Activated T-helper 2 cell treated with anti-CD3 and anti-CD28 coated beads, Interferon-gamma antibody, Interleukin-2, Interleukin-4, amounts not matched to agents 10 μg/mL and 5 μg/mL and 100 μg/mL, durations not matched to agents 14 hours and 24 hours and 36 hours (primary cell): ENCODE measurements at regions not wholly inside any gene's neighbourhood (a gene's known extent, or its start where the extent isn't known, plus 50 kb on each side); places are given as distances from the start of the nearest gene placed in this dataset.

Experiments
- DNase-seq: peaks from one replicate; pipeline ENCODE4 v3.0.0; 2021; ENCODE audit warnings: low spot score
- H3K27ac Mint-ChIP-seq: one replicate; pipeline ENCODE4 v1.8.0; 2021; ENCODE audit warnings: mixed read lengths
- H3K27me3 Mint-ChIP-seq: one replicate; pipeline ENCODE4 v1.8.0; 2021; ENCODE audit warnings: low read depth, mixed read lengths
- H3K36me3 Mint-ChIP-seq: one replicate; pipeline ENCODE4 v1.8.0; 2021; ENCODE audit warnings: low read depth, mixed read lengths
- H3K4me1 Mint-ChIP-seq: one replicate; pipeline ENCODE4 v1.8.0; 2021; ENCODE audit warnings: low read depth, mixed read lengths
- H3K4me3 Mint-ChIP-seq: one replicate; pipeline ENCODE4 v1.8.0; 2021; ENCODE audit warnings: low read depth, mild to moderate bottlenecking, moderate library complexity, mixed read lengths
- H3K9me3 Mint-ChIP-seq: one replicate; pipeline ENCODE4 v1.8.0; 2021; ENCODE audit warnings: mixed read lengths
- intact Hi-C: fragments of 100-400 bp; cut with micrococcal nuclease; formaldehyde crosslinking; loops from one replicate; pipeline ENCODE4 v1.15.1; 2023

- DNase-seq: no peak
- Mint-ChIP-seq H3K27me3 (no peaks in the 10 kb centered on the region), H3K27ac (no peak overlapping the region), H3K4me1 (no peaks in the 10 kb centered on the region), H3K4me3 (no peak overlapping the region), H3K9me3 (peaks cover 33% of the 10 kb centered on the region), H3K36me3 (no peaks in the 10 kb centered on the region)
- intact Hi-C loops: no loop called here
Measured at GRCh38 chr2:56693501-56693900, 509.7 kb downstream of the CCDC85A start.

DNA sequence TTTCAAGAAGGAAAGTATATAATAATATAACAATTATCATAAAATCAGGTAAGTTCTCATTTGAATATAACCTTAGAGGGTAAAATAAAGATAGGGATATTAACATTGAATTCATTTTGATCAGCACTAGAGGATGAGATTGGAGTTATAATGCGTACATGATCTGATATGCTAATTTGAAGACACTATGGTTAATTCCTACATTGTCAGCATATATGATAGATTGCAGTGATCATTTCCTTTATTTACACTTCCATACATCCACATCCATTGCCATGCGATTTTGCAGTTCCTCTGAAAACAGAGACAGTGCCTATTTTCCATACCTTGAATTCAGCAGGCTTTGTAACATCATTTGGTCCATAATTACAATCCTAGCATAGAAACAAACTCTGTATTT is 519.2 kb downstream of the CCDC85A start:
- no peaks in the 10 kb centered on the region for H3K36me3 Mint-ChIP-seq
- no peak overlapping the region for H3K4me3 Mint-ChIP-seq
- H3K27me3 Mint-ChIP-seq: no peaks in the 10 kb centered on the region
- intact Hi-C loops: no loop called here
- peaks cover 32% of the 10 kb centered on the region for H3K9me3 Mint-ChIP-seq
- no peaks in the 10 kb centered on the region for H3K4me1 Mint-ChIP-seq
- DNase-seq: no peak
- no peak overlapping the region for H3K27ac Mint-ChIP-seq

DNA sequence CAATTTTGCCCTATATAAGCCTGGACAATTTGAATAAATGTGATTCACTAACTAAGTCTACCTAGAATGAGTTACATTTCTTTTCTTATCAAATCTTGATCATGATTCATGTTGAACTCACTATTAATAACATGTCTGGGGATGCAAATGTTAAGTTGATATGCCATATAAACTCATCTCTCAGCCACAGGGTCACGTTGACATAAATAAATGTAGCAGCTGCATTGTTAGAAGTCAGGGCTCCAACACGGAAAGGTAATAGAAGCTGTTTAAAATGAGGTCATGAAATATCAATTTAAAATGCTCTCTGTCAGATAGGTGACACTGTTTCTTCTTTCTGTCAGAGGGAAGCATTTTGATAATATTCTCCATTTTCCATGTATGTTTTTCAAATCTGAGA is 521.9 kb downstream of the CCDC85A start:
- no peak for DNase-seq
- Mint-ChIP-seq H3K4me1 (no peaks in the 10 kb centered on the region), H3K27me3 (no peaks in the 10 kb centered on the region), H3K36me3 (no peaks in the 10 kb centered on the region), H3K4me3 (no peak overlapping the region), H3K27ac (no peak overlapping the region), H3K9me3 (peaks cover 20% of the 10 kb centered on the region)
- intact Hi-C loops: no loop called here

DNA sequence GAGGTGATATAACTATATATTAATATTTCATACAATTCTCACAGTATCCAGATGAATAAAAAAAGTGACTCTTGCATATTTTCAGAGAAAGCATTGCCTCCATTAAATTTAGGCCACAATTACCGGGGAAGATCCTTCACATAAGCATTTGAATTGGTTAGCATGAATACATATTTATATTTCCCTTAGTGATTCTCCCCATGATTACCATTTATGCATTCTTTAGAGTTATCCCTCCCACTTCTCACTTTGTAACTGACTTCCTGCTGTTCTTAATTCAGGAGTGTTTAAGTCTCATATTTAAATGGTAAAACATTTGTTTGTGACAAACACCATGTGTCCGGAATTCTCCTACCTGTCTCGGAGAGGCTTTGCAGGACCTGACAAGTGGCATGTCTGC is 523.4 kb downstream of the CCDC85A start:
- H3K4me1 Mint-ChIP-seq: no peaks in the 10 kb centered on the region
- no peak for DNase-seq
- H3K27me3 Mint-ChIP-seq: no peaks in the 10 kb centered on the region
- H3K9me3 Mint-ChIP-seq: peaks cover 24% of the 10 kb centered on the region
- H3K27ac Mint-ChIP-seq: no peak overlapping the region
- no peaks in the 10 kb centered on the region for H3K36me3 Mint-ChIP-seq
- no peak overlapping the region for H3K4me3 Mint-ChIP-seq
- intact Hi-C loops: no loop called here

- no peaks in the 10 kb centered on the region for H3K4me1 Mint-ChIP-seq
- no peak for DNase-seq
- no peaks in the 10 kb centered on the region for H3K27me3 Mint-ChIP-seq
- no peaks in the 10 kb centered on the region for H3K36me3 Mint-ChIP-seq
- no peak overlapping the region for H3K4me3 Mint-ChIP-seq
- intact Hi-C loops: no loop called here
- H3K9me3 Mint-ChIP-seq: peaks cover 27% of the 10 kb centered on the region
- no peak overlapping the region for H3K27ac Mint-ChIP-seq
Measured at GRCh38 chr2:56707650-56708049, 523.9 kb downstream of the CCDC85A start.

- no peak overlapping the region for H3K27ac Mint-ChIP-seq
- no peak overlapping the region for H3K4me3 Mint-ChIP-seq
- no peaks in the 10 kb centered on the region for H3K36me3 Mint-ChIP-seq
- no peaks in the 10 kb centered on the region for H3K4me1 Mint-ChIP-seq
- no peaks in the 10 kb centered on the region for H3K27me3 Mint-ChIP-seq
- intact Hi-C loops: no loop called here
- peaks cover 37% of the 10 kb centered on the region for H3K9me3 Mint-ChIP-seq
- no peak for DNase-seq
Measured at GRCh38 chr2:56709181-56709580, 525.4 kb downstream of the CCDC85A start.

GRCh38 chr2:56713161-56713676 is 529.4 kb downstream of the CCDC85A start:
- Mint-ChIP-seq H3K9me3 (peaks cover 42% of the 10 kb centered on the region), H3K4me3 (no peak overlapping the region), H3K36me3 (no peaks in the 10 kb centered on the region), H3K27me3 (no peaks in the 10 kb centered on the region), H3K4me1 (no peaks in the 10 kb centered on the region), H3K27ac (no peak overlapping the region)
- intact Hi-C loops: no loop called here
- no peak for DNase-seq

DNA sequence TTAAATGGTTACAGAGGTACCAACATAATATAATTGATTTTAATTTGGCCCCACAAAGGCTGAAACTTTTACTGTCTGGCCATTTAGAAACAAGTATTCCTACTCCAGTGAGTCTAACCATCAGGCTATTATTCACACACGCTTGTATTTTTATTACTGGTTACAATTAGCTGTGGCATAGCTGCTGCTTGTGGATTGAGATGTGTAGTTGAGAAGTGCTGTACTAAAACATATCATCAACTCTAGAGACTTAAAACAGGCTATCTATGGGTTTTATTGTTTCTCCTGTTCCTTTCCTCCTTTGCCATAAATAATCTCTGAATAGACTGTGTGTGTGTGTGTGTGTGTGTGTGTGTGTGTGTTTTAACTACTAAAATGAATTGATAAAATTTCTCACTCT is 530.2 kb downstream of the CCDC85A start:
- intact Hi-C loops: no loop called here
- Mint-ChIP-seq H3K27ac (no peak overlapping the region), H3K36me3 (no peaks in the 10 kb centered on the region), H3K9me3 (peaks cover 43% of the 10 kb centered on the region), H3K27me3 (no peaks in the 10 kb centered on the region), H3K4me3 (no peak overlapping the region), H3K4me1 (no peaks in the 10 kb centered on the region)
- DNase-seq: no peak

- Mint-ChIP-seq H3K36me3 (no peaks in the 10 kb centered on the region), H3K9me3 (peaks cover 42% of the 10 kb centered on the region), H3K4me3 (no peak overlapping the region), H3K27me3 (no peaks in the 10 kb centered on the region), H3K27ac (no peak overlapping the region), H3K4me1 (no peaks in the 10 kb centered on the region)
- DNase-seq: no peak
- intact Hi-C loops: no loop called here
Measured at GRCh38 chr2:56714400-56714799, 530.6 kb downstream of the CCDC85A start.

DNA sequence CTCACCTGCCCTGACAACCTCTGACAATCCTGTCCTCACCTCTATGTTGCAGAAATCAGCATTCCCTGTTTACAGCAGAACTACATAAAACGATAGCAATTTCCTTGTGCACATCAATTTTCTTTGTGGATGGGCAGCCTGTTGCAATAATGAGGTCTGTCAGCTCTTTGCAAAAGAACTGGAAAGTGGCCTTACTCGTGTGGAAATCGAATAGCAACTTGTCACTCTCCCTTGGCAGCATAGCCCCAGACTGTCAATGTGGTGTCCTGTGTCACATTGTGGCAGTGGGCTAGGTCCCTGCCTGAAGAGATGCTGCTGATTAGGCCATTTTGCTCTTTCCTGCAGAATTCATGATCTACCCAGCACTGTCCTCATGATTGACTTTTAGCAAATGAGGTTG is 531.9 kb downstream of the CCDC85A start:
- Mint-ChIP-seq H3K4me3 (no peak overlapping the region), H3K27ac (no peak overlapping the region), H3K9me3 (peaks cover 49% of the 10 kb centered on the region), H3K4me1 (no peaks in the 10 kb centered on the region), H3K36me3 (no peaks in the 10 kb centered on the region), H3K27me3 (no peaks in the 10 kb centered on the region)
- DNase-seq: no peak
- intact Hi-C loops: no loop called here

DNA sequence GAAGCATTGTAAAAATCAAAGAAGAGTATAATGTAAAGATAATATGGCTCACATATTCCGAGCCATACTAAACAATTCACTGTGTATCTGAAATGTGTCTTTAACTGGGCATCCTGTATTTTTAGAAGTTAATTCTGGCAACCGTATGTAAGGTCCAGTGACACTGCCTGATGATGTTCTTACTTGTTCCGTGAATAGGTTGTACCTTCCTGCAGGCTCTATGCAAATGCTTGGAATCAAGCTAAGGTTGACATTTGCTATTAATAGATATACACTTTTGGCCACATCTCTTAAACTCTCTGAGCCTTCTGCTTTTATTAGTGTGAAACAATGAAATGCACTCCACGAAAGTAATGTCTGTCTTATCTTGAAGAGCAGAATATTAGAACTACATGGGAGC is 534.6 kb downstream of the CCDC85A start:
- no peak overlapping the region for H3K4me3 Mint-ChIP-seq
- no peak overlapping the region for H3K27ac Mint-ChIP-seq
- no peaks in the 10 kb centered on the region for H3K36me3 Mint-ChIP-seq
- peaks cover 43% of the 10 kb centered on the region for H3K9me3 Mint-ChIP-seq
- H3K4me1 Mint-ChIP-seq: no peaks in the 10 kb centered on the region
- no peak for DNase-seq
- H3K27me3 Mint-ChIP-seq: no peaks in the 10 kb centered on the region
- intact Hi-C loops: no loop called here

- Mint-ChIP-seq H3K36me3 (no peaks in the 10 kb centered on the region), H3K27ac (no peak overlapping the region), H3K27me3 (no peaks in the 10 kb centered on the region), H3K9me3 (peaks cover 33% of the 10 kb centered on the region), H3K4me1 (no peaks in the 10 kb centered on the region), H3K4me3 (no peak overlapping the region)
- no peak for DNase-seq
- intact Hi-C loops: no loop called here
Measured at GRCh38 chr2:56729212-56729611, 545.4 kb downstream of the CCDC85A start.

DNA sequence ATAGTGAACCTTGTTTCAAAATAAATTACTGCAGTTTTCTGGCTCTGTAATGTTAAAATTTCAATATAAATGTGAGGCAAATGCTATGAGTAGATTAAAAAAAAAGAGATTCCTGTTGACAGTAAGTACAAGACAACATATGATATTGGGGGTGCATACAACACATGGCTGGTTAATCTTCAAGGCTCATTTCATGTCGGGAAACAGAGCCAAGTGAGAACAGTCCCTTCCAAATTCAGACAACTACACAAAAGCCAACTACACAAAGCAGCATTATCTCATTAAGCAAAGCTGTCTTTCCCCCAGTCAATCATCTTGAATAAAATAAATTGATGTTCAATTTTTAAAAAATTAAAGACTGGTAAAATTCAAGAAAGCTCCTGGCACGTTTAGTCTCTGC is 549.2 kb downstream of the CCDC85A start:
- H3K9me3 Mint-ChIP-seq: peaks cover 11% of the 10 kb centered on the region
- no peaks in the 10 kb centered on the region for H3K27me3 Mint-ChIP-seq
- no peak overlapping the region for H3K27ac Mint-ChIP-seq
- H3K4me1 Mint-ChIP-seq: no peaks in the 10 kb centered on the region
- intact Hi-C loops: no loop called here
- no peak overlapping the region for H3K4me3 Mint-ChIP-seq
- H3K36me3 Mint-ChIP-seq: no peaks in the 10 kb centered on the region
- no peak for DNase-seq

GRCh38 chr2:56739413-56739812 is 555.6 kb downstream of the CCDC85A start:
- Mint-ChIP-seq H3K36me3 (no peaks in the 10 kb centered on the region), H3K4me3 (no peak overlapping the region), H3K27ac (no peak overlapping the region), H3K4me1 (no peaks in the 10 kb centered on the region), H3K27me3 (no peaks in the 10 kb centered on the region), H3K9me3 (peaks cover 12% of the 10 kb centered on the region)
- intact Hi-C loops: no loop called here
- DNase-seq: no peak
